Activated CD4-positive, alpha-beta memory T cell treated with anti-CD3 and anti-CD28 coated beads for 36 hours (primary cell): ENCODE measurements at regions not wholly inside any gene's neighbourhood (a gene's known extent, or its start where the extent isn't known, plus 50 kb on each side); places are given as distances from the start of the nearest gene placed in this dataset.

Experiments
- CTCF ChIA-PET: fragments of 350-600 bp; sonication (Branson Sonifier 250); formaldehyde crosslinking; loops from one replicate; lab custom pipeline; 2021; ENCODE audit warnings: antibody characterized with exemption, inconsistent platforms; lab: Charles Lee
- POLR2A ChIA-PET: fragments of 350-600 bp; sonication (Branson Sonifier 250); formaldehyde crosslinking; loops from one replicate; lab custom pipeline; 2021; ENCODE audit warnings: antibody characterized with exemption; lab: Charles Lee
- DNase-seq: peaks from one replicate; pipeline ENCODE4 v3.0.0-alpha.2; 2020
- H3K27ac Mint-ChIP-seq: one replicate; pipeline ENCODE4 v1.8.0; 2021; ENCODE audit warnings: mixed read lengths
- H3K27me3 Mint-ChIP-seq: one replicate; pipeline ENCODE4 v1.8.0; 2021; ENCODE audit warnings: mixed read lengths
- H3K36me3 Mint-ChIP-seq: one replicate; pipeline ENCODE4 v1.8.0; 2021; ENCODE audit warnings: mixed read lengths
- H3K4me1 Mint-ChIP-seq: one replicate; pipeline ENCODE4 v1.8.0; 2021; ENCODE audit warnings: low read depth, mixed read lengths
- H3K4me3 Mint-ChIP-seq: one replicate; pipeline ENCODE4 v1.8.0; 2021; ENCODE audit warnings: mild to moderate bottlenecking, mixed read lengths
- H3K9me3 Mint-ChIP-seq: one replicate; pipeline ENCODE4 v1.8.0; 2021; ENCODE audit warnings: mixed read lengths
- intact Hi-C: fragments of 100-400 bp; cut with micrococcal nuclease; formaldehyde crosslinking; loops from one replicate; pipeline ENCODE4 v1.15.1; 2023

- peaks cover 16% of the 10 kb centered on the region for H3K9me3 Mint-ChIP-seq
- intact Hi-C loops, result no loop called here
- no peak overlapping the region for H3K4me3 Mint-ChIP-seq
- H3K4me1 Mint-ChIP-seq, result no peaks in the 10 kb centered on the region
- ChIA-PET POLR2A (no interaction called here), CTCF (no interaction called here)
- H3K27me3 Mint-ChIP-seq, result peaks cover 2% of the 10 kb centered on the region
- DNase-seq, result no peak
- no peak overlapping the region for H3K27ac Mint-ChIP-seq
- H3K36me3 Mint-ChIP-seq, result peaks cover 7% of the 10 kb centered on the region
These were observed 206.7 kb downstream of the ZFP36L2 start for GRCh38 chr2:43019536-43020183.

DNA sequence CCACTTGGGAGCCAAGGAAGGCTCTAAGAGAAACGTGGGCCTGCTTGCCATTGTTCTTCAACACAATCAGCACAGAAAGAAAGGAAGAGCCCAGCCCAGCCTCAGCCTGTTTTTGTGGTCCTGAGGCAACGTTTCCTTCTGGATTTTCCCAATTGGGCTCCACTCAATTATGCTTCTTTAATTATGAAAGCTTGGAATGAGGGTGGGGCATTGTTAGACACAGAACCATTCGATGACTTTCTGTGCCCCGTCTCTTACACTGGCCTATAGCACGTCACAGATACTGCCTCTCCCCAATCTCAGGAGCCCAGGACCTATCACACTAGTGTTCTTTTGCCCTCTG lies 207.4 kb downstream of the ZFP36L2 start:
- peaks cover 2% of the 10 kb centered on the region for H3K27me3 Mint-ChIP-seq
- H3K4me3 Mint-ChIP-seq, result no peak overlapping the region
- intact Hi-C loops, result no loop called here
- ChIA-PET POLR2A (no interaction called here), CTCF (no interaction called here)
- no peaks in the 10 kb centered on the region for H3K4me1 Mint-ChIP-seq
- H3K9me3 Mint-ChIP-seq, result peaks cover 16% of the 10 kb centered on the region
- no peak overlapping the region for H3K27ac Mint-ChIP-seq
- H3K36me3 Mint-ChIP-seq, result peaks cover 7% of the 10 kb centered on the region
- DNase-seq, result no peak

- Mint-ChIP-seq H3K27me3 (peaks cover 2% of the 10 kb centered on the region), H3K9me3 (peaks cover 16% of the 10 kb centered on the region), H3K4me1 (no peaks in the 10 kb centered on the region), H3K36me3 (peaks cover 7% of the 10 kb centered on the region), H3K27ac (no peak overlapping the region), H3K4me3 (no peak overlapping the region)
- intact Hi-C loops, result no loop called here
- DNase-seq, result no peak
- POLR2A ChIA-PET, result no interaction called here
- CTCF ChIA-PET, result no interaction called here
These were observed 208.0 kb downstream of the ZFP36L2 start for GRCh38 chr2:43018179-43019024.

- H3K36me3 Mint-ChIP-seq, result no peaks in the 10 kb centered on the region
- intact Hi-C loops, result no loop called here
- no peaks in the 10 kb centered on the region for H3K4me1 Mint-ChIP-seq
- H3K9me3 Mint-ChIP-seq, result no peaks in the 10 kb centered on the region
- peaks cover 2% of the 10 kb centered on the region for H3K27me3 Mint-ChIP-seq
- H3K4me3 Mint-ChIP-seq, result no peak overlapping the region
- CTCF ChIA-PET, result no interaction called here
- no peak overlapping the region for H3K27ac Mint-ChIP-seq
- POLR2A ChIA-PET, result no interaction called here
- DNase-seq, result no peak
These were observed 212.5 kb downstream of the ZFP36L2 start for GRCh38 chr2:43013821-43014345.

GRCh38 chr2:43012966-43013365 lies 213.4 kb downstream of the ZFP36L2 start:
- H3K36me3 Mint-ChIP-seq, result peaks cover 1% of the 10 kb centered on the region
- H3K4me1 Mint-ChIP-seq, result no peaks in the 10 kb centered on the region
- ChIA-PET POLR2A (no interaction called here), CTCF (no interaction called here)
- no peak overlapping the region for H3K27ac Mint-ChIP-seq
- no peak overlapping the region for H3K4me3 Mint-ChIP-seq
- H3K9me3 Mint-ChIP-seq, result peaks cover 3% of the 10 kb centered on the region
- no peak for DNase-seq
- intact Hi-C loops, result no loop called here
- peaks cover 6% of the 10 kb centered on the region for H3K27me3 Mint-ChIP-seq

GRCh38 chr2:43011158-43011491 lies 215.3 kb downstream of the ZFP36L2 start:
- CTCF ChIA-PET, result interaction anchor here (0.9 to 1.0 kb wide), 2 partner anchors 152 to 181 kb away, joined by 3 to 4 read pairs; no protein-coding TSS in a partner anchor
- Mint-ChIP-seq H3K27ac (no peak overlapping the region), H3K4me1 (no peaks in the 10 kb centered on the region), H3K36me3 (peaks cover 1% of the 10 kb centered on the region), H3K27me3 (peaks cover 5% of the 10 kb centered on the region), H3K4me3 (no peak overlapping the region), H3K9me3 (peaks cover 5% of the 10 kb centered on the region)
- DNase-seq, result no peak
- POLR2A ChIA-PET, result no interaction called here
- intact Hi-C loops, result no loop called here

GRCh38 chr2:43010438-43011157 lies 215.8 kb downstream of the ZFP36L2 start:
- ChIA-PET CTCF (interaction anchor here (0.9 to 1.0 kb wide), 2 partner anchors 151 to 181 kb away, joined by 3 to 4 read pairs; no protein-coding TSS in a partner anchor), POLR2A (no interaction called here)
- no peaks in the 10 kb centered on the region for H3K4me1 Mint-ChIP-seq
- peaks cover 5% of the 10 kb centered on the region for H3K27me3 Mint-ChIP-seq
- no peak overlapping the region for H3K27ac Mint-ChIP-seq
- no peak overlapping the region for H3K4me3 Mint-ChIP-seq
- H3K9me3 Mint-ChIP-seq, result peaks cover 5% of the 10 kb centered on the region
- no peak for DNase-seq
- H3K36me3 Mint-ChIP-seq, result peaks cover 1% of the 10 kb centered on the region
- intact Hi-C loops, result no loop called here

DNA sequence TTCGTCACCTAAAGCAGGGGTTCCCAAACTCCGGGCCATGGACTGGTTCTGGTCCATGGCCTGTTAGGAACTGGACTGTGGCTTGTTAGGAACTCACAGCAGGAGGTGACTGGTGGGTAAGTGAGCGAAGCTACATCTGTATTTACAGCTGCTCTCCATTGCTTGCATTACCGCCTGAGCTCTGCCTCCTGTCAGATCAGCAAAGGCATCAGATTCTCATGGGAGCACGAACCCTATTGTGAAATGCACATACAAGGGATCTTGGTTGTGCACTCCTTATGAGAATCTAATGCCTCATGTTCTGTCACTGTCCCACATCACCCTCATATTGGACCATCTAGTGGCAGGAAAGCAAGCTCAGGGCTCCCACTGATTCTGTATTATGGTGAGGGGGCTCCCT lies 217.0 kb downstream of the ZFP36L2 start:
- Mint-ChIP-seq H3K4me1 (no peaks in the 10 kb centered on the region), H3K4me3 (no peak overlapping the region), H3K9me3 (peaks cover 5% of the 10 kb centered on the region), H3K27ac (no peak overlapping the region), H3K27me3 (peaks cover 5% of the 10 kb centered on the region), H3K36me3 (peaks cover 1% of the 10 kb centered on the region)
- intact Hi-C loops, result no loop called here
- DNase-seq, result no peak
- ChIA-PET CTCF (interaction anchor here (2.0 kb wide), 1 partner anchor 15 kb away, joined by 4 read pairs; no protein-coding TSS in a partner anchor), POLR2A (no interaction called here)

DNA sequence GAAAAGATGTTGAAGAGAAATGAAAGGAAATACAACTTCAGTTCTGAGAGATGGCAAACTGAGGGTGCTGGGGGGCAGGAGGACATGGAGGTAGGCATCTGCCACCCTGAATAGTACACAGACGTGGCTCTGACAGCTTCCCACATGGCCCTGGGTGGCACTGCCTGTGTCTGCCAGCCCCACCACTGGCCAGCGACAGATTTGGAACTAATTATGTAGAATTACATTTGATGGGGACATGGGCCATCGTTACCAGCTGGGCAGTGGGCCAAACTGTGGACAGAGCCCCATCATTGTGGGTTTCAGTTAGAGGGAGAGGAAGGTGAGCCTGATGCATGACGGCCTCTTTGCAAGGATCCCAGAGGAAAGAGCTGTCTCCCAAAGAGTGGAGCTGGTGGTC lies 216.0 kb upstream of the HAAO start:
- Mint-ChIP-seq H3K27me3 (peaks cover 5% of the 10 kb centered on the region), H3K4me1 (no peaks in the 10 kb centered on the region), H3K9me3 (peaks cover 5% of the 10 kb centered on the region), H3K36me3 (peaks cover 1% of the 10 kb centered on the region), H3K4me3 (no peak overlapping the region), H3K27ac (no peak overlapping the region)
- CTCF ChIA-PET, result interaction anchor here (2.0 kb wide), 1 partner anchor 16 kb away, joined by 4 read pairs; no protein-coding TSS in a partner anchor
- intact Hi-C loops, result no loop called here
- DNase-seq, result no peak
- POLR2A ChIA-PET, result no interaction called here

DNA sequence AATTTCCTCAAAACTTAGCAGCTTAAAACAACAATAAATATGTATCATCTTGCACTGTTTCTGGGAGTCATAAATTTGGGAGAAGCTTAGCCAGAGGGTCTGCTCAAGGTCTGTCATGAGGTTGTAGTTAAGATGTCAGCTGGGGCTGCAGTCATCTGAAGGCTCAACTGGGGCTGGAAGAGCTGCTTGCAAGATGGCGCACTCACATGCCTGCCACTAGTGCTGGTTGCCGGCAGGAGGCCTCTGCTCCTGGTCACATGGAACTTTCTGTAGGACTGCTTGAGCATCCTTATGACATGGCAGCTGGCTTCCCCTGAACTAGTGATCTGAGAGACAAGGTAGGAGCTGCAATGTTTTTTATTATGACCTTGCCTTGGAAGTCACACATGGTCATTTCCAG lies 215.5 kb upstream of the HAAO start:
- peaks cover 1% of the 10 kb centered on the region for H3K36me3 Mint-ChIP-seq
- ChIA-PET CTCF (interaction anchor here (2.0 kb wide), 1 partner anchor 16 kb away, joined by 4 read pairs; no protein-coding TSS in a partner anchor), POLR2A (no interaction called here)
- peaks cover 5% of the 10 kb centered on the region for H3K9me3 Mint-ChIP-seq
- H3K4me3 Mint-ChIP-seq, result no peak overlapping the region
- no peak for DNase-seq
- peaks cover 5% of the 10 kb centered on the region for H3K27me3 Mint-ChIP-seq
- H3K27ac Mint-ChIP-seq, result no peak overlapping the region
- no peaks in the 10 kb centered on the region for H3K4me1 Mint-ChIP-seq
- intact Hi-C loops, result no loop called here

DNA sequence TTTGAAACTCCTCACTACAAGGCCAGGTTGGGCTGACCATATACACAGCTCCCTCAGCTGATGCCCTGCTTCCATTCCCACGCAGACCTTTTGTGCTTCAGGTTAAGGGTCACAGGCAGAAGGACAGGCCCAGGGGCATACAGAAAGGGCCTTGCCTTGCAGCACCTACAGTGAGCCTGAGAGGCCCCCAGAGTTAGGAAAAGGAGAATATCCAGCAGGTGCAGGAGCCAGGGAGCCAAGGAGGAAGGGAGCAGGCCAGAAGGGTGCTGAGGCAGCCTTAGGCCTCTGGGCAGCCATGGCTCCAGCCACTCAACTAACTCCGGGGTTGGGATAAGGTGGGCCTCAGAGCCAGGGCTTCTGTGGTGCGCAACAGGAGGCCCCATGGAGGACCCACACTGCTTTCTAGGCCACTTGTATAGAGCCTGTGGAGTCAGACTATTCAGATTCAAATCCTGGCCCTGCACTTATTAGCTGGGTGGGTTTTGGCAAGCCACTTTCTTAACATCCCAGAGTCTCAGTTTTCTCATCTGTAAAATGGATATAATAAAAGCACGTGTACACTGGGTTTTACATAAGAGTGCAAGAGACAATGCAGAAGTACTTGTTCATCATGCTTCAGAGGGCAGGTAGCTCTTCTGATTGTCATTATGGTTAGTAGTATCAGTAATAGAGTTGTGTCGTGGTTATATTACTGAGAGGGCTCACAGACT lies 214.6 kb upstream of the HAAO start:
- no peak overlapping the region for H3K4me3 Mint-ChIP-seq
- H3K9me3 Mint-ChIP-seq, result peaks cover 5% of the 10 kb centered on the region
- POLR2A ChIA-PET, result no interaction called here
- intact Hi-C loops, result no loop called here
- no peak for DNase-seq
- peaks cover 5% of the 10 kb centered on the region for H3K27me3 Mint-ChIP-seq
- H3K4me1 Mint-ChIP-seq, result no peaks in the 10 kb centered on the region
- no peak overlapping the region for H3K27ac Mint-ChIP-seq
- peaks cover 1% of the 10 kb centered on the region for H3K36me3 Mint-ChIP-seq
- CTCF ChIA-PET, result no interaction called here
